ENCODE measurements at regions not wholly inside any gene's neighbourhood (a gene's known extent, or its start where the extent isn't known, plus 50 kb on each side); places are given as distances from the start of the nearest gene placed in this dataset.
A peak's percentile ranks its signal among the peaks of the same experiment; 100 is the strongest.
"Not testable (repeated sequence)": the region's sequence is repeated elsewhere in the genome, so short reads cannot be mapped to it uniquely, and the experiment has no call there.

- no peak overlapping the region for H3K27ac Mint-ChIP-seq
- H3K27me3 Mint-ChIP-seq (ENCODE audit: low read depth), result peaks cover 58% of the 10 kb centered on the region
- H3K4me1 Mint-ChIP-seq (ENCODE audit: low read depth), result no peaks in the 10 kb centered on the region
Observed at GRCh38 chr14:101666264-101666663, 95.2 kb upstream of the PPP2R5C start.

GRCh38 chr14:101669629-101670028, 91.9 kb upstream of the PPP2R5C start:
- no peak overlapping the region for H3K4me3 Mint-ChIP-seq
- H3K27me3 Mint-ChIP-seq (ENCODE audit: low read depth), result peaks cover 70% of the 10 kb centered on the region
- H3K9me3 Mint-ChIP-seq, result peaks cover 33% of the 10 kb centered on the region
- no peak overlapping the region for H3K27ac Mint-ChIP-seq
- peaks cover 5% of the 10 kb centered on the region for H3K36me3 Mint-ChIP-seq (ENCODE audit: low read depth)
- no peaks in the 10 kb centered on the region for H3K4me1 Mint-ChIP-seq (ENCODE audit: low read depth)

More at GRCh38 chr14:101666264-101666663, 95.2 kb upstream of the PPP2R5C start:
- Mint-ChIP-seq H3K9me3 (peaks cover 28% of the 10 kb centered on the region), H3K4me3 (no peak overlapping the region), H3K36me3 (ENCODE audit: low read depth) (peaks cover 5% of the 10 kb centered on the region)

DNA sequence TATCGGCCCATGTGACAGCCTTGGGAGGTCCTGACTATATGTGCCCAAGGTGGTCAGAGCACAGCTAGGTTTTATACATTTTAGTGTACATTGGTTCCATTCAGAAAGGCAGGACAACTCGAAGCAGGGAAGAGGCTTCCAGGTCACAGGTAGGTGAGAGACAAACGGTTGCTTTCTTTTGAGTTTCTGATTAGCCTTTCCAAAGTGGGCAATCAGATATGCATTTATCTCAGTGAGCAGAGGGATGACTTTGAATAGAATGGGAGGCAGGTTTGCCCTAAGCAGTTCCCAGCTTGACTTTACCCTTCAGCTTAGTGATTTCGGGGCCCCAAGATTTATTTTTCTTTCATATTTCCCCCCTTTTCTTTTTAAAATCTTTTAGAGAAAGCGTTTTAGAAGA, 87.6 kb upstream of the PPP2R5C start:
- Mint-ChIP-seq H3K27ac (no peak overlapping the region), H3K36me3 (ENCODE audit: low read depth) (peaks cover 5% of the 10 kb centered on the region), H3K27me3 (ENCODE audit: low read depth) (peaks cover 50% of the 10 kb centered on the region), H3K4me1 (ENCODE audit: low read depth) (no peaks in the 10 kb centered on the region), H3K4me3 (no peak overlapping the region), H3K9me3 (peaks cover 27% of the 10 kb centered on the region)

- H3K27ac Mint-ChIP-seq; H3K9me3 Mint-ChIP-seq; H3K4me1 Mint-ChIP-seq (ENCODE audit: low read depth); H3K4me3 Mint-ChIP-seq; H3K36me3 Mint-ChIP-seq (ENCODE audit: low read depth): not testable (repeated sequence)
- H3K27me3 Mint-ChIP-seq (ENCODE audit: low read depth), result peaks cover 37% of the 10 kb centered on the region
Observed at GRCh38 chr14:101675835-101676234, 85.7 kb upstream of the PPP2R5C start.

DNA sequence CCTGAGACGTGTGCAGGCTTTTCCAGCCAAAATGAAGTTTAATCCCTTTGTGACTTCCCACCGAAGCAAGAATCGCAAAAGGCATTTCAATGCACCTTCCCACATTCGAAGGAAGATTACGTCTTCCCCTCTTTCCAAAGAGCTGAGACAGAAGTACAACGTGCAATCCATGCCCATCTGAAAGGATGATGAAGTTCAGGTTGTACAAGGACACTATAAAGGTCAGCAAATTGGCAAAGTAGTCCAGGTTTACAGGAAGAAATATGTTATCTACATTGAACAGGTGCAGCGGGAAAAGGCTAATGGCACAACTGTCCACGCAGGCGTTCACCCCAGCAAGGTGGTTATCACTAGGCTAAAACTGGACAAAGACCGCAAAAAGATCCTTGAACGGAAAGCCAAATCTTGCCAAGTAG, 83.6 kb upstream of the PPP2R5C start:
- H3K27ac Mint-ChIP-seq; H3K9me3 Mint-ChIP-seq; H3K36me3 Mint-ChIP-seq (ENCODE audit: low read depth); H3K4me3 Mint-ChIP-seq; H3K4me1 Mint-ChIP-seq (ENCODE audit: low read depth): not testable (repeated sequence)
- peaks cover 25% of the 10 kb centered on the region for H3K27me3 Mint-ChIP-seq (ENCODE audit: low read depth)

DNA sequence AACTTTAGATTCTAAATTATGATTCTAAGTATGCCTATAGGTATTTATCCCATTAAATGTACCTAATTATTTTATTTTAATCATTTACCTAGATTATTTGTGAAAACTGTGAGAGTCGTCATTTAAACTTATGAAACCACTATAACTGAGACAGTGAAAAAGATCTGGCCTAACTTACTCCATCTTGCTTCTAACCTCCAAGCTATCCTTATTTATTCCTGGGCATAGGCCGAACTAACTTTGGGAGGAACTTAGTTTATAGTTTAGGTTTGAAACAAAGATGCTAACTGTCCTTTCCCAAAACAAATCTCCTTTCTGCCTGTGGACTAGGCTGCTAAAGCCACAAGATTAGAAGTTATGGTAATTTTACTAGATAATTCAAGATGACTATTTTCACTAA, 79.7 kb upstream of the PPP2R5C start:
- no peak overlapping the region for H3K27ac Mint-ChIP-seq
- H3K9me3 Mint-ChIP-seq, result no peaks in the 10 kb centered on the region
- peaks cover 29% of the 10 kb centered on the region for H3K27me3 Mint-ChIP-seq (ENCODE audit: low read depth)
- no peak overlapping the region for H3K4me3 Mint-ChIP-seq
- H3K4me1 Mint-ChIP-seq (ENCODE audit: low read depth), result no peaks in the 10 kb centered on the region
- no peaks in the 10 kb centered on the region for H3K36me3 Mint-ChIP-seq (ENCODE audit: low read depth)

GRCh38 chr14:101683365-101683764, 78.1 kb upstream of the PPP2R5C start:
- H3K27ac Mint-ChIP-seq, result no peak overlapping the region
- no peaks in the 10 kb centered on the region for H3K9me3 Mint-ChIP-seq
- no peaks in the 10 kb centered on the region for H3K4me1 Mint-ChIP-seq (ENCODE audit: low read depth)
- no peak overlapping the region for H3K4me3 Mint-ChIP-seq
- no peaks in the 10 kb centered on the region for H3K36me3 Mint-ChIP-seq (ENCODE audit: low read depth)
- H3K27me3 Mint-ChIP-seq (ENCODE audit: low read depth), result peaks cover 32% of the 10 kb centered on the region

DNA sequence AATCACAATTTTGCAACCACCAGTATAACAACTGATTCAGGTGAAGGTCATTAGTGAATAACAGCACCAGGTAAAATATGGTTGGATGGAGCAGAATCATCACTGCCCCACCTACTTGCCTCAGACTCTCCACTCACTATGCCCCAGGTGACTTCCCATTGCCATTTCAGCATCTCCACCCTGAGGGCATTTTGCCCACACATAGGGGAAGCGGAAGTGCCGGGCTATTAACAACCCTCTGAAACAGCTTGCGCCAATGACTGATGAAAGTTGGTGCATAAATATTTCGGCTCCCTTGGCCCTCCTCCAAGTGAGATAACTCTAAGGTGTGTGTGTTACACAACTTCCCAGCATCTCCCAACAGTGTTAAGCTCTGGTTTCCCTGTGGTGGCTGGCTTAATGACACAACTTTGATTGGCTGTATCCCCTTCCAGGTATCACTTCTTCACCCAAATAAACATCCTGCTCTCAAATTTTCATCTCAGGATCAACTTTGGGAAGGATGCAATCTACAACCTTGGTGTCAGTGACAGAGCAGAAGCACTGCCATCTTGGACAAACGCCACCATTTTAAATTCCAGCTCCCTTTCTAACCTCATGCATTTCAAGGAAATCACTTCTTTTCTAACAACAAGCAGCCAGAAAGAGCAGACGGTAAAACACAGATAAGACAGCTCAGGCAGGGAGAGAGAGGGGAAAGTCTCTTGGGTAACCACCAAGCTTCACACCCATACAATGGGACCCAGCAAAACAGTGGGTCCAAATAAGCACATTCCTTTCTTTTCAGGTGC, 73.6 kb upstream of the PPP2R5C start:
- H3K4me1 Mint-ChIP-seq (ENCODE audit: low read depth), result no peaks in the 10 kb centered on the region
- no peaks in the 10 kb centered on the region for H3K9me3 Mint-ChIP-seq
- no peak overlapping the region for H3K27ac Mint-ChIP-seq
- H3K27me3 Mint-ChIP-seq (ENCODE audit: low read depth), result peaks cover 30% of the 10 kb centered on the region
- H3K4me3 Mint-ChIP-seq, result no peak overlapping the region
- H3K36me3 Mint-ChIP-seq (ENCODE audit: low read depth), result no peaks in the 10 kb centered on the region

GRCh38 chr14:101689039-101689501, 72.4 kb upstream of the PPP2R5C start:
- H3K27me3 Mint-ChIP-seq (ENCODE audit: low read depth), result peaks cover 23% of the 10 kb centered on the region
- no peaks in the 10 kb centered on the region for H3K4me1 Mint-ChIP-seq (ENCODE audit: low read depth)
- no peak overlapping the region for H3K27ac Mint-ChIP-seq
- H3K9me3 Mint-ChIP-seq, result no peaks in the 10 kb centered on the region
- no peaks in the 10 kb centered on the region for H3K36me3 Mint-ChIP-seq (ENCODE audit: low read depth)
- no peak overlapping the region for H3K4me3 Mint-ChIP-seq

DNA sequence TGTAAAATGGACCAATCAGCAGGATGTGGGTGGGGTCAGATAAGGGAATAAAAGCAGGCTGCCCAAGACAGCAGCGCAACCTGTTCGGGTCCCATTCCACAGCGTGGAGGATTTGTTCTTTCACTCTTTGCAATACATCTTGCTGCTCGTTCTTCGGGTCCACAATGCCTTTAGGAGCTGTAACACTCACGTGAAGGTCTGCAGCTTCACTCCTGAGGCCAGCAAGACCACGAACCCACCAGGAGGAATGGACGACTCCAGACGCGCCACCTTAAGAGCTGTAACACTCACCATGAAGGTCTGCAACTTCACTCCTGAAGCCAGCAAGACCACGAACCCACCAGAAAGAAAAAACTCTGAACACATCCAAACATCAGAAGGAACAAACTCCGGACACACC, 71.5 kb upstream of the PPP2R5C start:
- peaks cover 20% of the 10 kb centered on the region for H3K27me3 Mint-ChIP-seq (ENCODE audit: low read depth)

DNA sequence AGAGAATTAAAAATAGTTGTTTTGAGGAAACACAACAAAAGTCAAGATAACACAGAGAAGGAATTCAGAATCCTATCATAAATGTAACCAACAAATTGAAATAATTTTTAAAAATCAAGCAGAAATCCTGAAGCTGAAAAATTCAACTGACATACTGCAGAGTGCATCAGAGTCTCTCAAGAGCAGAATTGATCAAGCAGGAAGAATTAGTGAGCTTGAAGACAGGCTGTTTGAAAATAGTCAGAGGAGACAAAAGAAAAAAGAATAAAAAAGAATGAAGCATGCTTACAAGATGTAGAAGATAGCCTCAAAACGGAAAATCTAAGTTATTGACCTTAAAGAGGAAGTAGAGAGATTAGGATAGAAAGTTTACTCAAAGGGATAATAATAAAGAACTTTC, 65.8 kb upstream of the PPP2R5C start:
- Mint-ChIP-seq H3K9me3 (peaks cover 19% of the 10 kb centered on the region), H3K27ac (no peak overlapping the region), H3K4me1 (ENCODE audit: low read depth) (no peaks in the 10 kb centered on the region), H3K27me3 (ENCODE audit: low read depth) (peaks cover 57% of the 10 kb centered on the region), H3K36me3 (ENCODE audit: low read depth) (peaks cover 3% of the 10 kb centered on the region), H3K4me3 (no peak overlapping the region)

More for the DNA sequence above, 71.5 kb upstream of the PPP2R5C start:
- H3K4me3 Mint-ChIP-seq; H3K4me1 Mint-ChIP-seq (ENCODE audit: low read depth); H3K36me3 Mint-ChIP-seq (ENCODE audit: low read depth); H3K27ac Mint-ChIP-seq; H3K9me3 Mint-ChIP-seq: not testable (repeated sequence)

DNA sequence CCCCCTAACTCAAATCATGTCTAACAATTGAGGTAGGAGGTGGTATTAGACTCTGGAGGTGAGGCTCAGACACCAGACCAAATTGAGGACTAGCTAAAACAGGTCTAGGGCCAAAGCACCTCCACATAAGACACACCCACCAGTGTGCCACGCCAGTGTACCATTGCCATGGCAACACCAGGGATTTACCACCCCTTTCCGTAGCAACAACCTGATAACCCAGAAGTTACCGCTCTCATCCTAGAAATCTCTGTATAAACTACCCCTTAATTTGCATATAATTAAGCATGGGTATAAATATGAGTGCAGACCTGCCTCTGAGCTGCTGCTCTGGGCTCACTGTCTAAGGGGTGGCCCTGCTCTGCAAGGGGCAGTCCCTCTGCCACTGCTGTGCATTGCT, 57.4 kb upstream of the PPP2R5C start:
- Mint-ChIP-seq H3K4me3 (no peak overlapping the region), H3K9me3 (no peaks in the 10 kb centered on the region), H3K36me3 (ENCODE audit: low read depth) (no peaks in the 10 kb centered on the region), H3K27ac (no peak overlapping the region), H3K4me1 (ENCODE audit: low read depth) (peaks cover 23% of the 10 kb centered on the region), H3K27me3 (ENCODE audit: low read depth) (peaks cover 37% of the 10 kb centered on the region)

DNA sequence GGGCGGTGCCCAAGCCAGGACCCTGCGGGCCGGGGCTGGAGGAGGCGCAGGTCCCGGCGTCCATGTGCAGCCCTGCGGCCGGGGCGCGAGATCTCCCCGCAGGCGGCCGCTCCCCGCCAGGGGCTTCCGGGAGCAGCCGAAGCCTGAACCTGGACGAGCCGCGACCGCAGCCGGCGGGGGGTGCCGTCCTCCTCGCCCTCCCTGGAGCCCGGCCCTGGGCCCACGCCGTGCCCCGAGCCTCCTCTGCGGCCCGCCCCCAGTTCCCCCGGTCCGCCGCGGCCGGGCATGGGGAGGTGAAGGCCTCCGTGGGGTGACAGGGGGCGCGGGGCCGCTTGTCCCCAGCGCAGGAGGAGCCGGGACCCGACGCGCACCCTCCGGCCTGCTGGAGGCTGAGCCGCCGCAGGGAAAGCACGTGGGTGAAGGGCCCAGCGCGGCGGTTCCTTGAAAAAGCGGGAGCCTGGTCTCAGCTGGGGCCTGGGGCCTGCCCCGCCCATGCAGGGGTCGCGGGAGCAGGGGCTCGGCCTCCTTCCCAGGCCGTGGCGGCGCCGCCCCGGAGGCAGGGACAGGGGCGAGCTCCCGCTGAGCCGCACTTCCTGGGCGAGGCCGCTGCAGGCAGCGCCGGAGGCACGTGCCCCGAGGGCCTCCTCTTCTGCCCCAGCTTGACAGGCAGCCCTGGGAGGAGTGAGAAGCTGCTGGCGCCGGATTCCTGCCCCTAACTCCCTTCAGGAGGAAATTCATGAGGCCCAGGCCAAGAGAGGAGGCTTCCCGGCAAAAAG, 55.6 kb upstream of the PPP2R5C start:
- Mint-ChIP-seq H3K36me3 (ENCODE audit: low read depth) (no peaks in the 10 kb centered on the region), H3K4me1 (ENCODE audit: low read depth) (peaks cover 23% of the 10 kb centered on the region), H3K27ac (no peak overlapping the region), H3K27me3 (ENCODE audit: low read depth) (peaks cover 25% of the 10 kb centered on the region), H3K9me3 (no peaks in the 10 kb centered on the region), H3K4me3 (no peak overlapping the region)

DNA sequence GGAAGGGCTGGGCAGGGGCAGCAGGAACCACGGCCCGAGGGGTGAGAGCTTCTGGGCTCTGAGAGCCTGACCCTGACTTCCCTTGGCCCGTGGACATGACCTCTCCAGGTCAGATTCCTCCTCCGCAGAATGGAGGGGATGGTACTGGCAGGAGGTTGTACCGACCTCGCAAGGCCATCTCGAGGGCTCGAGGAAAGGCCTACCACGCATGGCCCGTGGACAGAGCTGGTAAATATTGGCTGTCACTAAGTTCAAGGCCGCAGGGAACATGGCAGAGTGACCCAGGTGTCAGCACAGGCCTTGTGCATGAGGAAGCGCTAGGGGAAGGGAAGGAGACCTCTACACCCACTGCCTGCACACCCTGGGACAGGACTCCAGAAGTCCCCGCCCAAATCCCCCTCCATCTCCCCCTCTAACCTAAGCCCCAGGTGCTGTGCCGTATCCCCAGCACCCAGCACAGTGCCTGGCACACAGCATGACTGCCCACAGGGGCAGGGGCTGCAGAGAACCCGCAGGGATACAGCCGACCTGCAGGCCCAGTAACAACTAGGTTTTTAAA, 54.9 kb upstream of the PPP2R5C start:
- peak overlapping the region; percentile 31 for H3K27ac Mint-ChIP-seq
- H3K36me3 Mint-ChIP-seq (ENCODE audit: low read depth), result no peaks in the 10 kb centered on the region
- no peak overlapping the region for H3K4me3 Mint-ChIP-seq
- peaks cover 22% of the 10 kb centered on the region for H3K27me3 Mint-ChIP-seq (ENCODE audit: low read depth)
- no peaks in the 10 kb centered on the region for H3K9me3 Mint-ChIP-seq
- peaks cover 23% of the 10 kb centered on the region for H3K4me1 Mint-ChIP-seq (ENCODE audit: low read depth)
